MCF 10A (cell line): ENCODE measurements at regions not wholly inside any gene's neighbourhood (a gene's known extent, or its start where the extent isn't known, plus 50 kb on each side); places are given as distances from the start of the nearest gene placed in this dataset.
A peak's percentile ranks its signal among the peaks of the same experiment; 100 is the strongest.
"Not testable (repeated sequence)": the region's sequence is repeated elsewhere in the genome, so short reads cannot be mapped to it uniquely, and the experiment has no call there.

Experiments
- BruUV-seq: library from RNA; stranded (reverse); fragments of 400-500 nt; replicated peaks from 2 replicates; lab custom pipeline; 2021; lab: Mats Ljungman, UMichigan
- CTCF ChIA-PET: fragments of 300-600 bp; sonication (Branson Sonifier 250); formaldehyde crosslinking; extraction: SDS; loops from one replicate; lab custom pipeline; 2021; ENCODE audit warnings: antibody characterized with exemption, inconsistent platforms; lab: Yijun Ruan, JAX
- POLR2A ChIA-PET: fragments of 300-600, 350-650 bp; sonication (Branson Sonifier 250); formaldehyde crosslinking; extraction: SDS; loops from one replicate; lab custom pipeline; 2020; ENCODE audit warnings: antibody characterized with exemption, inconsistent platforms; lab: Yijun Ruan, JAX
- DNase-seq: peaks from one replicate; pipeline ENCODE4 v3.0.0-alpha.2; 2018; ENCODE audit not compliant: unreplicated experiment
- H3K27ac Mint-ChIP-seq: one replicate; pipeline ENCODE4 v1.8.0; 2022; ENCODE audit warnings: mild to moderate bottlenecking, low read depth, mixed read lengths; ENCODE audit not compliant: unreplicated experiment
- H3K27me3 Mint-ChIP-seq: one replicate; pipeline ENCODE4 v1.8.0; 2022; ENCODE audit warnings: mixed read lengths; ENCODE audit not compliant: insufficient read depth, unreplicated experiment
- H3K36me3 Mint-ChIP-seq: one replicate; pipeline ENCODE4 v1.8.0; 2022; ENCODE audit warnings: mild to moderate bottlenecking, moderate library complexity, mixed read lengths; ENCODE audit not compliant: insufficient read depth, unreplicated experiment
- H3K4me1 Mint-ChIP-seq: one replicate; pipeline ENCODE4 v1.8.0; 2022; ENCODE audit warnings: mixed read lengths; ENCODE audit not compliant: insufficient read depth, unreplicated experiment
- H3K4me3 Mint-ChIP-seq: one replicate; pipeline ENCODE4 v1.8.0; 2022; ENCODE audit warnings: mild to moderate bottlenecking, moderate library complexity, mixed read lengths; ENCODE audit not compliant: unreplicated experiment
- H3K9me3 Mint-ChIP-seq: one replicate; pipeline ENCODE4 v1.8.0; 2022; ENCODE audit warnings: mixed read lengths; ENCODE audit not compliant: unreplicated experiment
- intact Hi-C: fragments of 100-400 bp; cut with micrococcal nuclease; formaldehyde crosslinking; loops from 2 replicates; pipeline ENCODE4 v1.14.1; 2022
- TF ChIP-seq, protein P1 (sequence below): fragments of 200-600 bp; IDR thresholded peaks from one replicate; pipeline ENCODE4 v1.8.0; 2022; ENCODE audit warnings: antibody characterized with exemption, mild to moderate bottlenecking; ENCODE audit not compliant: unreplicated experiment

DNA sequence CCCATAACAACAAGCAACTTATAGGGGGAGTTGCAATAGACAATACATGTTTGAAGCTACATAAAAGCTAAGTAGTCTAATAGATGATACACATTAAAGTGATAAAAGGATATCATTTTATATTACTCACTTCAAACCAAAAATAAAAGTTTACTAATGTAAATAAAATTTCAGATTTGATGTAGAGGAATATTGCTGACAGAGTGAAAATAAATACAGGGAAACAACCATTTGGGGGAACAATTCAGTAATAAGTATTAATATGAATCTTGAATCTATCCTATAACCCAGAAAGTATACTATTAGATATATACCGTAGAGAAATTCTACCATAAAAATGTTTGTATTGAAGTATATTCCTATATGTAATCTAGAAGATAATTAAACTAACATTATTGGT lies 1248.9 kb upstream of the EPHA6 start:
- TF ChIP-seq, protein P1, sequence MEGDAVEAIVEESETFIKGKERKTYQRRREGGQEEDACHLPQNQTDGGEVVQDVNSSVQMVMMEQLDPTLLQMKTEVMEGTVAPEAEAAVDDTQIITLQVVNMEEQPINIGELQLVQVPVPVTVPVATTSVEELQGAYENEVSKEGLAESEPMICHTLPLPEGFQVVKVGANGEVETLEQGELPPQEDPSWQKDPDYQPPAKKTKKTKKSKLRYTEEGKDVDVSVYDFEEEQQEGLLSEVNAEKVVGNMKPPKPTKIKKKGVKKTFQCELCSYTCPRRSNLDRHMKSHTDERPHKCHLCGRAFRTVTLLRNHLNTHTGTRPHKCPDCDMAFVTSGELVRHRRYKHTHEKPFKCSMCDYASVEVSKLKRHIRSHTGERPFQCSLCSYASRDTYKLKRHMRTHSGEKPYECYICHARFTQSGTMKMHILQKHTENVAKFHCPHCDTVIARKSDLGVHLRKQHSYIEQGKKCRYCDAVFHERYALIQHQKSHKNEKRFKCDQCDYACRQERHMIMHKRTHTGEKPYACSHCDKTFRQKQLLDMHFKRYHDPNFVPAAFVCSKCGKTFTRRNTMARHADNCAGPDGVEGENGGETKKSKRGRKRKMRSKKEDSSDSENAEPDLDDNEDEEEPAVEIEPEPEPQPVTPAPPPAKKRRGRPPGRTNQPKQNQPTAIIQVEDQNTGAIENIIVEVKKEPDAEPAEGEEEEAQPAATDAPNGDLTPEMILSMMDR = no peak
- no peak overlapping the region for H3K27ac Mint-ChIP-seq
- no peaks in the 10 kb centered on the region for H3K36me3 Mint-ChIP-seq
- ChIA-PET CTCF (no interaction called here), POLR2A (no interaction called here)
- no peaks in the 10 kb centered on the region for H3K4me1 Mint-ChIP-seq
- no peaks in the 10 kb centered on the region for H3K9me3 Mint-ChIP-seq
- BruUV-seq = no TSS peak
- no peak overlapping the region for H3K4me3 Mint-ChIP-seq
- intact Hi-C loops = no loop called here
- H3K27me3 Mint-ChIP-seq = peaks cover 81% of the 10 kb centered on the region
- DNase-seq = no peak

DNA sequence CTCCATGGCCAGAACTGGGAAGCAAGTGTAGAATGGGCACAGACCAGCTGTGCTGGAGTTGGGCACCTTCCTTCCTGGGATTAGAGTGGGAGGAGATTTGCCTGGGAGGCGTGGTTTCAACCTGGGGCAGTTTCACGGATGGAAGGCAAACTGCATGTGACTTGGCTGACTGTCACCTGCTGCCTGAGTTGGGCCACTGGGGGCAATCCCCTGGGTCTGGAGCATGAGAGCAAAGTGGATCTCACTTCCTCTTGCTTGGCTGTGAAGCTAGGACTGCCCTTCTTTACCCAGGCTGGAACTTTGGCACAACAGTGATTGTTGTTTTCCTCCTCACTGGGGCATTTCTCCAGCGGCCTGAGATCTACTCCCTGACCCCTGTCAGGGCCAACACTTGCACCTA lies 1247.0 kb upstream of the EPHA6 start:
- TF ChIP-seq, protein P1 = no peak
- H3K27ac Mint-ChIP-seq = no peak overlapping the region

DNA sequence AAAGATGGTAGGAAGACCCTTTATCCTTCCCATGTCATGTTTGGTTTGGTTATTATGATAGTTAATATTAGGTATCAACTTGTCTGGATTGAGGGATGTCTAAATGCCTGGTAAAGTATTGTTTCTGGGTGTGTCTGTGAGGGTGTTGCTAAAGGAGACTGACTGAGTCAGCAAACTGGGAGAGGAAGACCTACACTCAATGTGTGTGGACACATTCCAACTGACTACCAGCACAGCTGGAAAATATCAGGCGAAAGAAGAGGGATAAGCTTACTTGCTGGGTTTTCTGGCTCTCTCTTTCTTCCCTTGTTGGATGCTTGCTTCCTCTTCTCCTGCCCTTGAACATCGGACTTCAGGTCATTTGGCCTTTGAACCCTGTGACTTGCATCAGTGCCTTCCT lies 1227.6 kb upstream of the EPHA6 start:
- H3K36me3 Mint-ChIP-seq = no peaks in the 10 kb centered on the region
- intact Hi-C loops = no loop called here
- H3K27ac Mint-ChIP-seq = no peak overlapping the region
- no peaks in the 10 kb centered on the region for H3K9me3 Mint-ChIP-seq
- H3K4me3 Mint-ChIP-seq = no peak overlapping the region
- H3K4me1 Mint-ChIP-seq = no peaks in the 10 kb centered on the region
- ChIA-PET CTCF (no interaction called here), POLR2A (no interaction called here)
- peaks cover 34% of the 10 kb centered on the region for H3K27me3 Mint-ChIP-seq
- peak; percentile 26 for DNase-seq
- TF ChIP-seq, protein P1 = no peak
- no TSS peak for BruUV-seq

More for the DNA sequence above, 1247.0 kb upstream of the EPHA6 start:
- ChIA-PET CTCF (interaction anchor here (0.6 to 0.9 kb wide), 2 partner anchors 13 to 223 kb away, joined by 3 read pairs; no protein-coding TSS in a partner anchor), POLR2A (no interaction called here)
- no peak for DNase-seq
- intact Hi-C loops = no loop called here
- Mint-ChIP-seq H3K9me3 (no peaks in the 10 kb centered on the region), H3K4me1 (no peaks in the 10 kb centered on the region), H3K36me3 (no peaks in the 10 kb centered on the region), H3K4me3 (no peak overlapping the region), H3K27me3 (peaks cover 82% of the 10 kb centered on the region)
- no TSS peak for BruUV-seq

DNA sequence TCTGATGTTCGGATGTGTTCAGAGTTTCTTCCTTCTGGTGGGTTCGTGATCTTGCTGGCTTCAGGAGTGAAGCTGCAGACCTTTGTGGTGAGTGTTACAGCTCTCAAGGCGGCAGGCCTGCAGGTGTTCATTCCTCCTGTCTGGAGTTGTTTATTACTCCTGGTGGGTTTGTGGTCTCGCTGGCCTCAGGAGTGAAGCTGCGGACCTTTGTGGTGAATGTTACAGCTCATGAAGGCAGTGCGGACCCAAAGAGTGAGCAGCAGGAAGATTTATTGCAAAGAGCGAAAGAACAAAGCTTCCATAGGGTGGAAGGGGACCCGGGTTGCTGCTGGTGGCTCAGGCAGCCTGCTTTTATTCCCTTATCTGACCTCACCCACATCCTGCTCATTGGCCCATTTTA lies 1226.8 kb upstream of the EPHA6 start:
- BruUV-seq, intact Hi-C loops: not testable (repeated sequence)

DNA sequence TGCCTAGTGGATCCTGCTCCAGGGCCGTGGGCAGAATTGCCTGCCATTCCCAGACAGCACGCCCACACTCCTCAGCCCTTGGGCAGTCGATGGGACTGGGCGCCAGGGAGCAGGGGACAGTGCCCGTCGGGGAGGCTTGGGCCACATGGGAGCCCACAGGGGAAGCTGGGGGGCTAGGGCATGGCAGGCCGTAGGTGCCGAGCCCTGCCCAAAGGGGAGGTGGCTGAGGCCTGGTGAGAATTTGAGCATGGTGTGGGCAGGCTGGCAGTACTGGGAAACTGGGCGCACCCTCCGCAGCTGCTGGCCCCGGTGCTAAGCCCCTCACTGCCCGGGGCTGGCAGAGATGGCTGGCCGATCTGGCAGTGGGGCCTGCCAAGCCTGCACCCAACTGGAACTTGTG lies 1225.9 kb upstream of the EPHA6 start:
- Mint-ChIP-seq H3K9me3 (no peaks in the 10 kb centered on the region), H3K4me3 (no peak overlapping the region), H3K27ac (no peak overlapping the region), H3K4me1 (no peaks in the 10 kb centered on the region), H3K36me3 (no peaks in the 10 kb centered on the region), H3K27me3 (peaks cover 17% of the 10 kb centered on the region)
- POLR2A ChIA-PET = no interaction called here
- intact Hi-C loops = no loop called here
- DNase-seq = no peak
- CTCF ChIA-PET = no interaction called here
- TF ChIP-seq, protein P1 = no peak
- no TSS peak for BruUV-seq

More for the DNA sequence above, 1226.8 kb upstream of the EPHA6 start:
- peaks cover 25% of the 10 kb centered on the region for H3K27me3 Mint-ChIP-seq
- CTCF ChIA-PET, H3K27ac Mint-ChIP-seq, POLR2A ChIA-PET, H3K36me3 Mint-ChIP-seq, DNase-seq, H3K4me1 Mint-ChIP-seq, H3K4me3 Mint-ChIP-seq, H3K9me3 Mint-ChIP-seq: not testable (repeated sequence)
